HG03520 (cell line): ENCODE measurements at regions not wholly inside any gene's neighbourhood (a gene's known extent, or its start where the extent isn't known, plus 50 kb on each side); places are given as distances from the start of the nearest gene placed in this dataset.

Source experiments
- ATAC-seq: cut with Tn5 transposase; IDR thresholded peaks from one replicate; pipeline ENCODE4 v1.9.1; 2021; ENCODE audit warnings: mild to moderate bottlenecking, moderate library complexity; ENCODE audit not compliant: unreplicated experiment

GRCh38 chr5:67437905-67438845 lies 241.6 kb upstream of the CD180 start:
- ATAC-seq, result no peak

- no peak for ATAC-seq
Observed at GRCh38 chr5:67435032-67435431, 238.4 kb upstream of the CD180 start.

- ATAC-seq, result no peak
Observed at GRCh38 chr5:67434466-67434865, 237.9 kb upstream of the CD180 start.

- no peak for ATAC-seq
Observed at GRCh38 chr5:67432606-67433005, 236.0 kb upstream of the CD180 start.

- no peak for ATAC-seq
Observed at GRCh38 chr5:67431191-67431590, 234.6 kb upstream of the CD180 start.

GRCh38 chr5:67427850-67428298 lies 231.3 kb upstream of the CD180 start:
- ATAC-seq, result no peak

GRCh38 chr5:67426961-67427849 lies 230.6 kb upstream of the CD180 start:
- ATAC-seq, result no peak

- no peak for ATAC-seq
Observed at GRCh38 chr5:67425514-67425913, 228.9 kb upstream of the CD180 start.

GRCh38 chr5:67417839-67418238 lies 221.2 kb upstream of the CD180 start:
- ATAC-seq, result no peak

GRCh38 chr5:67416986-67417385 lies 220.4 kb upstream of the CD180 start:
- ATAC-seq, result no peak

- no peak for ATAC-seq
Observed at GRCh38 chr5:67416133-67416937, 219.7 kb upstream of the CD180 start.

GRCh38 chr5:67414712-67415111 lies 218.1 kb upstream of the CD180 start:
- no peak for ATAC-seq

- ATAC-seq, result no peak
Observed at GRCh38 chr5:67413721-67414120, 217.1 kb upstream of the CD180 start.

GRCh38 chr5:67409126-67409777 lies 212.7 kb upstream of the CD180 start:
- no peak for ATAC-seq

GRCh38 chr5:67407979-67408378 lies 211.4 kb upstream of the CD180 start:
- ATAC-seq, result no peak

- ATAC-seq, result no peak
Observed at GRCh38 chr5:67405755-67406154, 209.2 kb upstream of the CD180 start.

GRCh38 chr5:67405101-67405364 lies 208.4 kb upstream of the CD180 start:
- ATAC-seq, result no peak

GRCh38 chr5:67404256-67405100 lies 207.9 kb upstream of the CD180 start:
- no peak for ATAC-seq

GRCh38 chr5:67402526-67402925 lies 205.9 kb upstream of the CD180 start:
- ATAC-seq, result no peak

GRCh38 chr5:67401172-67401571 lies 204.6 kb upstream of the CD180 start:
- ATAC-seq, result no peak
